Left lung (tissue), 4 donors: ENCODE measurements at regions not wholly inside any gene's neighbourhood (a gene's known extent, or its start where the extent isn't known, plus 50 kb on each side); places are given as distances from the start of the nearest gene placed in this dataset.

ENCODE experiments used
- ATAC-seq: fragments of 200-7000 bp; cut with Tn5 transposase; one replicate; pipeline ENCODE4 v1.9.1; 2020; ENCODE audit warnings: moderate library complexity
- DNase-seq, 4 donors: peaks; one replicate each; pipeline ENCODE4 v3.0.0-alpha.2; 2013 to 2020
- H3K27ac ChIP-seq, 2 donors: fragments of 200-600 bp; sonication (generic) in 1 of 2; one replicate each; pipeline versions ENCODE4 v1.5.0 to v1.8.0; 2020 to 2021
- H3K27me3 ChIP-seq, 2 donors: fragments of 200-600 bp; sonication (generic) in 1 of 2; one replicate each; pipeline versions ENCODE4 v1.5.0 to v1.8.0; 2020 to 2021
- H3K36me3 ChIP-seq, 2 donors: fragments of 200-600 bp; sonication (generic) in 1 of 2; one replicate each; pipeline versions ENCODE4 v1.5.0 to v1.8.0; 2020 to 2021
- H3K4me1 ChIP-seq, 2 donors: fragments of 200-600 bp; one replicate each; pipeline ENCODE4 v1.8.0; 2021
- H3K4me3 ChIP-seq, 2 donors: fragments of 200-600 bp; sonication (generic) in 1 of 2; one replicate each; pipeline versions ENCODE4 v1.5.0 to v1.8.0; 2020 to 2021; ENCODE audit warnings: mild to moderate bottlenecking in 1 of 2
- H3K9me3 ChIP-seq, 2 donors: fragments of 200-600 bp; sonication (generic) in 1 of 2; one replicate each; pipeline versions ENCODE4 v1.5.0 to v1.8.0; 2020 to 2021
- intact Hi-C, 2 donors: fragments of 100-400 bp; cut with DNase I; formaldehyde crosslinking; loops; one replicate each; pipeline versions ENCODE4 v1.11.2 to v1.14.2; 2022
- TF ChIP-seq, protein P1 (sequence below), 2 donors: fragments of 200-600 bp; sonication (generic) in 1 of 2; IDR thresholded peaks; one replicate each; pipeline versions ENCODE4 v1.5.0 to v1.8.0; 2021; ENCODE audit warnings: antibody characterized with exemption in 2 of 2
- donor health status: DM: no; HTN: yes; CAD: no.
- donor health status: DM: no; HTN: no; CAD: no.

DNA sequence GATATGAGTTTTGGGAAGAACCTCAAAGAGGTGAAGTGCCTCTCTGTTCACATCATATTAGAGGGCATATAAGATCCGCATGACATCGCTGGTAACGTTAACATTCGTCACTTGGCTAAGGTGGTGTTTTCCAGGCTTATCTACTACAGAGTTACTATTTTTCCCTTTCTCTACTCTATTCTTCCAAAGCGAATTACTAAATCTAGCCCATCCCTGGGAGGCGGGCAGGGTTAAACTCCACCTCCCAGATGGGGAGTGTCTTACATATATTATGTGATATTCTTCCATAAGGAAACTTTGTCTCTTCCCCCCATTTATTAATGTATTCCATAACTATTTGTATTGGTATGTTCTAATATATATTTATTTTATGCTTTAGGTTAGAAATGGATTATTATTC lies 293.9 kb downstream of the CYRIA start:
- ATAC-seq (no peak), DNase-seq (no peak)
- Histone ChIP-seq H3K27me3 (no peaks in the 10 kb centered on the region), H3K9me3 (no peaks in the 10 kb centered on the region), H3K4me3 (no peak overlapping the region), H3K27ac (no peak overlapping the region), H3K36me3 (no peaks in the 10 kb centered on the region), H3K4me1 (no peaks in the 10 kb centered on the region)
- intact Hi-C loops, result no loop called here
- TF ChIP-seq, protein P1, sequence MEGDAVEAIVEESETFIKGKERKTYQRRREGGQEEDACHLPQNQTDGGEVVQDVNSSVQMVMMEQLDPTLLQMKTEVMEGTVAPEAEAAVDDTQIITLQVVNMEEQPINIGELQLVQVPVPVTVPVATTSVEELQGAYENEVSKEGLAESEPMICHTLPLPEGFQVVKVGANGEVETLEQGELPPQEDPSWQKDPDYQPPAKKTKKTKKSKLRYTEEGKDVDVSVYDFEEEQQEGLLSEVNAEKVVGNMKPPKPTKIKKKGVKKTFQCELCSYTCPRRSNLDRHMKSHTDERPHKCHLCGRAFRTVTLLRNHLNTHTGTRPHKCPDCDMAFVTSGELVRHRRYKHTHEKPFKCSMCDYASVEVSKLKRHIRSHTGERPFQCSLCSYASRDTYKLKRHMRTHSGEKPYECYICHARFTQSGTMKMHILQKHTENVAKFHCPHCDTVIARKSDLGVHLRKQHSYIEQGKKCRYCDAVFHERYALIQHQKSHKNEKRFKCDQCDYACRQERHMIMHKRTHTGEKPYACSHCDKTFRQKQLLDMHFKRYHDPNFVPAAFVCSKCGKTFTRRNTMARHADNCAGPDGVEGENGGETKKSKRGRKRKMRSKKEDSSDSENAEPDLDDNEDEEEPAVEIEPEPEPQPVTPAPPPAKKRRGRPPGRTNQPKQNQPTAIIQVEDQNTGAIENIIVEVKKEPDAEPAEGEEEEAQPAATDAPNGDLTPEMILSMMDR (IDR thresholded peaks at IDR 0.05), result no peak

DNA sequence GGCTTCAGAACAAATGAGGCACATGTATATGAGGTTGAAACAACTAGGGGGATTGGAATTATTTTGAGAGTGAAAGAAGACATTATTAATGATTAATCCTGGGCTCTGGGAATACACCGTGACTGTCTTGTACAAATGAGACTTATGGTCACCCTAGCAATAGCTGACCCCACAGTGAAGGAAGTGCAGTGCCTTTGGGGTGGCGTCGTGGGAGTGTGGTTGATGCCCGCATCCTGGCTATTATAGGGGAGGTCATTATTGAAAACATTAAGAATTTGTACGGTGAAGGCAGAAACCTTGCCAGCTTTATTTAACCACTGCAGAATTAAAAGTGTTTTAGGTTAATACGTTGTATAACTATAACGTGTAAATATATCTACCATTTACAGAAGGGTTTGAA lies 296.7 kb downstream of the CYRIA start:
- DNase-seq, result no peak
- H3K4me1 ChIP-seq, result no peaks in the 10 kb centered on the region
- intact Hi-C loops, result no loop called here

DNA sequence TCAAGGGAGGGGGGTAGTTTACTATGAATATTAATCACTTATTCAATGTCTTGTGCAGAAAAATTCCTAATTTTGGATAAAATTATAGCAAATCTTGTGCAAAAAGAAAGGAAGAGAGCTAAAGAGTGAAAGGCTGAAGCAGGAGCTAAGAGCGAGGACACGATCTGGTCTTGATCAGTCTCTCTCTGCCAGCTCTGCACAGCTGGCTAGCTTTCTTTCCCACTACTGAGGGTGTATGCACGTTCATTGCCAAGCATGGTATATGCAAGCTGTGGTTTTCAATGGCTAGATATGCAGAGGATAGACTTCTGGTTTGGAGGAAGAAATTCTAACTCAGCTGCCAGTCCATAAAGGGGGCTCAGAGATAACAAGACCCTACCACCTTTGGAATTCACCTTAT lies 297.3 kb downstream of the CYRIA start:
- TF ChIP-seq, protein P1 (IDR thresholded peaks at IDR 0.05), result no peak
- intact Hi-C loops, result no loop called here
- no peak for ATAC-seq
- H3K9me3 ChIP-seq, result no peaks in the 10 kb centered on the region
- no peaks in the 10 kb centered on the region for H3K36me3 ChIP-seq
- peak in 1 of 4 donors; percentile 4 for DNase-seq
- no peak overlapping the region for H3K4me3 ChIP-seq
- H3K27ac ChIP-seq, result no peak overlapping the region
- H3K27me3 ChIP-seq, result no peaks in the 10 kb centered on the region
- H3K4me1 ChIP-seq, result no peaks in the 10 kb centered on the region

More for the DNA sequence above, 296.7 kb downstream of the CYRIA start:
- ATAC-seq, result no peak
- TF ChIP-seq, protein P1 (IDR thresholded peaks at IDR 0.05), result no peak
- Histone ChIP-seq H3K27me3 (no peaks in the 10 kb centered on the region), H3K27ac (no peak overlapping the region), H3K4me3 (no peak overlapping the region), H3K36me3 (no peaks in the 10 kb centered on the region), H3K9me3 (no peaks in the 10 kb centered on the region)

DNA sequence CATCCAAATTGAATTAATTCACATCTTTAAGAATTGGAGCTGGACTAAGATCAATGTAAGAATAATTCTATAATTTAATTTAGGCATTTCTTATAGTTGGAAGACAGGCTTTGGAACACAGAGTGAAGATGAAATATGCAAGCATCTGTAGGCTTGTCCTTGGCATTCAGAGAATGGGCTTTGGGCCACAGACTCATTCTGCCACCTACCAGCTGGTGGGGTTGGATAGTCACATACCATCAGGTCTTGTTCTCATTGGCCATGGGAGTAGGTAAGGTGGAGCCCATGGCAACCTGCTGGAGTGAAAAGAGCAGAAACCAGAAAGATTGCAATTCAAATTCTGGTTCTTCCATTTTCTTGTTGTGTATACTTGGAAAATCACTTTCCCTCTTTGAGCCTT lies 300.3 kb downstream of the CYRIA start:
- DNase-seq (no peak), ATAC-seq (no peak)
- no peaks in the 10 kb centered on the region for H3K36me3 ChIP-seq
- no peak overlapping the region for H3K27ac ChIP-seq
- intact Hi-C loops, result no loop called here
- H3K4me1 ChIP-seq, result no peaks in the 10 kb centered on the region
- no peak overlapping the region for H3K4me3 ChIP-seq
- no peaks in the 10 kb centered on the region for H3K27me3 ChIP-seq
- TF ChIP-seq, protein P1 (IDR thresholded peaks at IDR 0.05), result no peak
- no peaks in the 10 kb centered on the region for H3K9me3 ChIP-seq

DNA sequence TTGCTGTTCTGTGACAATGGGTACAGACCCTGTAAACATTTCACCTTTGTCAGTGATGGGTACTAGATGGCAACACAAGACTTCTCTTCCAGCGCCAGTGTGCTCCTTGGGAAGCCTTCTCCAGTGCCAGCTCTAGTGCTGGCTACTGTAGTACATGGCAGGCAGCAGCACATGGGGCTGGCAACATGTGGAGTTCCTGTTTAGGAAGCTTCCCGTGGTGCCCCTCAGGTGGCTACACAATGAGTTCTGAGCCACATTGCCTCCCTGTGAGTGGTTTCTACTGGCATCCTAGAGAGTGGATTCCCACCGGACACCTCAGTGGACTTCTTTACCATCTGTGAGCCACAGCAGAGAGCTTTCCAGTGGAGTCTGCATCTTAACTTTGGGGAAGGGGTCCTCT lies 302.1 kb downstream of the CYRIA start:
- no peak for ATAC-seq
- Histone ChIP-seq H3K4me3 (no peak overlapping the region), H3K27ac (no peak overlapping the region)

More for the DNA sequence above, 302.1 kb downstream of the CYRIA start:
- no peaks in the 10 kb centered on the region for H3K9me3 ChIP-seq
- TF ChIP-seq, protein P1 (IDR thresholded peaks at IDR 0.05), result no peak
- no peaks in the 10 kb centered on the region for H3K4me1 ChIP-seq
- no peaks in the 10 kb centered on the region for H3K36me3 ChIP-seq
- no peaks in the 10 kb centered on the region for H3K27me3 ChIP-seq
- intact Hi-C loops, result no loop called here
- no peak for DNase-seq
